SU-DHL-6 (cell line): ENCODE measurements at regions not wholly inside any gene's neighbourhood (a gene's known extent, or its start where the extent isn't known, plus 50 kb on each side); places are given as distances from the start of the nearest gene placed in this dataset.

ENCODE experiments used
- CTCF ChIP-seq: fragments of 200-600 bp; sonication (generic); IDR thresholded peaks from one replicate; pipeline ENCODE4 v1.5.1; 2017; ENCODE audit warnings: antibody characterized with exemption, mild to moderate bottlenecking, low read length, moderate library complexity; ENCODE audit not compliant: insufficient read depth, poor library complexity, severe bottlenecking
- EZH2phosphoT487 ChIP-seq: fragments of 200-600 bp; sonication (generic), shearing (Covaris generic); conservative IDR thresholded peaks from 2 replicates; pipeline ENCODE4 v1.6.1; 2018; ENCODE audit warnings: mild to moderate bottlenecking, antibody characterized with exemption, low read length, moderate library complexity, mixed read lengths

DNA sequence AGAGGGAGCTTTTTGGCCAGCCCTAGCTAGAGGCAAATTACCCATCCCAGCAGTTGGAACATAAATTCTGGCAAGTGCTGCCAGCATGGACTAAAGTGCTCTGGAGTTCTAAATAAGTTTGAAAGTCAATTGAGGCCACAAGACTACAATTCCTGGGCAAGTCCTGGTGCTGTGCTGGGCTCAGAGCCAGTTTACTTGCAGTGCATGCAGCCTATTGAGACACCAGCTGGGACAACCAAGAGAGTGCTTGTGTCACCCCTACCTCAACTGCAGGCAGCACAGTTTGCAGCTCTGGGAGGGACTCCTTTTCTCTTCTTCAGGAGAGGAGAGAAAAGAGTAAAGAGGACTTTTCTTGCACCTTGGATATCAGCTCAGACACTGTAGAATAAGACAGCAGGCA lies 277.2 kb upstream of the TMEFF2 start:
- no peak for TF ChIP-seq CTCF
- TF ChIP-seq EZH2phosphoT487, result no peak
